ENCODE measurements at regions not wholly inside any gene's neighbourhood (a gene's known extent, or its start where the extent isn't known, plus 50 kb on each side); places are given as distances from the start of the nearest gene placed in this dataset.

DNA sequence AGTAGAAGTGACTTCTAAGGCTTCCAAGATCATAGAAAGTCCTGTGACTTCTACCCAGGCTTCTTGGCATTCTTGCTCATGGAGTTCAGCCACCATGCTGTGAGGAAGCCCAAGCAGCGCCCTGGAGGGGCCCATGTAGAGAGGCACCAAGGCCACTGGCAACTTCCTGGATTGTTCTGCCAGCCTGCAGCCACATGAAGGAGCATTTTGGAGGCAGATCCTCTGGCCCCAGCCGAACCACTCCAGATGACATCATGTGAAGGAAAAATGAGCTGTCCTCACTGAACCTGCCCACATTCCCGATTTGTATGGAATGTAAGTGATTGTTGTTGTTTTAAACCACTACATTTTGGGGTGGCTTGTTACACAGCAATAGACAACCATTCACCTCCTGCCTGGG is 51.5 kb upstream of the MNX1 start:
- H3K4me3 ChIP-seq (ENCODE audit: low read length), result no peak overlapping the region
- TF ChIP-seq, protein P1, sequence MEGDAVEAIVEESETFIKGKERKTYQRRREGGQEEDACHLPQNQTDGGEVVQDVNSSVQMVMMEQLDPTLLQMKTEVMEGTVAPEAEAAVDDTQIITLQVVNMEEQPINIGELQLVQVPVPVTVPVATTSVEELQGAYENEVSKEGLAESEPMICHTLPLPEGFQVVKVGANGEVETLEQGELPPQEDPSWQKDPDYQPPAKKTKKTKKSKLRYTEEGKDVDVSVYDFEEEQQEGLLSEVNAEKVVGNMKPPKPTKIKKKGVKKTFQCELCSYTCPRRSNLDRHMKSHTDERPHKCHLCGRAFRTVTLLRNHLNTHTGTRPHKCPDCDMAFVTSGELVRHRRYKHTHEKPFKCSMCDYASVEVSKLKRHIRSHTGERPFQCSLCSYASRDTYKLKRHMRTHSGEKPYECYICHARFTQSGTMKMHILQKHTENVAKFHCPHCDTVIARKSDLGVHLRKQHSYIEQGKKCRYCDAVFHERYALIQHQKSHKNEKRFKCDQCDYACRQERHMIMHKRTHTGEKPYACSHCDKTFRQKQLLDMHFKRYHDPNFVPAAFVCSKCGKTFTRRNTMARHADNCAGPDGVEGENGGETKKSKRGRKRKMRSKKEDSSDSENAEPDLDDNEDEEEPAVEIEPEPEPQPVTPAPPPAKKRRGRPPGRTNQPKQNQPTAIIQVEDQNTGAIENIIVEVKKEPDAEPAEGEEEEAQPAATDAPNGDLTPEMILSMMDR (conservative IDR thresholded peaks at IDR 0.05; ENCODE audit: low read length), result no peak
- no peak for DNase-seq (ENCODE audit: low read depth)

DNA sequence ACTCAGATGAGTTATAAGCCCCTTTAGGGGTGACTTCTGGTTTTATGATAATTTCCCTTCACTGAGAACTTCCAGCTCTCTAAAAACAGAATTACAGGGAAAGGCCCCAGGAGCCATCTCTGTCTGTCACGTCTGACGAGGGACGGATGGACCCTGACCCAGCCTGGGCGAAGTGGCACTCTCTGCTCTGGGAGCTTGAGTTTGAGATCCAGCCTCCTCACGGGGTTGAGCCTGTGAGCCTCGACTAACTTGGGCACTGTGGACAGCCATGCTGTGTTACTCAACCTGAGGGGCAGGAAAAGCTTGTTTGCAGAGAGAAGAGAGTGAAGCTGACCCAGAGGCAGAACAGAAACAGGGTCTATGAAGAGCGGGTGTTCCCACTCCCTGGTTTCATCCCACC is 54.6 kb upstream of the MNX1 start:
- no peak for DNase-seq (ENCODE audit: low read depth)
- H3K4me3 ChIP-seq (ENCODE audit: low read length), result no peak overlapping the region
- TF ChIP-seq, protein P1 (conservative IDR thresholded peaks at IDR 0.05; ENCODE audit: low read length), result no peak

DNA sequence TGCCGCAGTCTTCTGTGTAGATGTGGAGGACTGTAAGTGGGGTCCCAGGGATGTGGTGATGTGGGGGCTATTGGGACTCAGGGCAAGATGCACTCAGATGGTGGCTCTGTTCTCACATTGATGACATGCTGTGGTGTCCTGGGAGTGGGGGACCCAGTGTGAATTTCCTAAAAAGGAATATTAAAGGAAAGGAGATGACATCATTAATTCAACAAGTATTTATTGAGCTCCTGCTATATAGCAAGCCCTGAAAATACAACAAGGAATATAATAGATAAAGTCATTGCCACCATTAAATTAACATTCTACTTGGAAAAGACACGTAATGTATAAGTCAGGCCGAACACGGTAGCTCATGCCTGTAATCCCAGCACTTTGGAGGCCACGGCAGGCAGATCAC is 61.9 kb upstream of the MNX1 start:
- TF ChIP-seq, protein P1 (conservative IDR thresholded peaks at IDR 0.05; ENCODE audit: low read length), result no peak
- no peak overlapping the region for H3K4me3 ChIP-seq (ENCODE audit: low read length)
- DNase-seq (ENCODE audit: low read depth), result no peak

DNA sequence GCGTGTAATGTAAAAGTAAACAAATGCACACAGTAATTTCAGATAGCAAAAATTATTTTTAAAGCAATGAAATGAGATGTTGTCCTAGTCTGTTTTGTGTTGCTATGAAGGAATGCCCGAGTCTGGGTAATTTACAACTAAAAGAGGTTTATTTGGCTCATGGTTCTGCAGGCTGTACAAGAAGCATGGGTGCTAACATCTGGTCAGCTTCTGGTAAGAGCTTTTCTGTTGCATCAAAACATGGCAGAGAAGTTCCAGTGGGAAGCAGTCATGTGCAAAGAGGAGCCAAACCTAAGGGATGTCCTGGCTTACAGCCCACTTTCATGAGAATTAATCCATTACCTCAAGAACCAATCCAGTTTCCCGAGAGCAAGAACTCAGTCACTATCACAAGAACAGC is 62.9 kb upstream of the MNX1 start:
- TF ChIP-seq, protein P1 (conservative IDR thresholded peaks at IDR 0.05; ENCODE audit: low read length), result no peak
- peak; percentile 43 for DNase-seq (ENCODE audit: low read depth)
- H3K4me3 ChIP-seq (ENCODE audit: low read length), result no peak overlapping the region

DNA sequence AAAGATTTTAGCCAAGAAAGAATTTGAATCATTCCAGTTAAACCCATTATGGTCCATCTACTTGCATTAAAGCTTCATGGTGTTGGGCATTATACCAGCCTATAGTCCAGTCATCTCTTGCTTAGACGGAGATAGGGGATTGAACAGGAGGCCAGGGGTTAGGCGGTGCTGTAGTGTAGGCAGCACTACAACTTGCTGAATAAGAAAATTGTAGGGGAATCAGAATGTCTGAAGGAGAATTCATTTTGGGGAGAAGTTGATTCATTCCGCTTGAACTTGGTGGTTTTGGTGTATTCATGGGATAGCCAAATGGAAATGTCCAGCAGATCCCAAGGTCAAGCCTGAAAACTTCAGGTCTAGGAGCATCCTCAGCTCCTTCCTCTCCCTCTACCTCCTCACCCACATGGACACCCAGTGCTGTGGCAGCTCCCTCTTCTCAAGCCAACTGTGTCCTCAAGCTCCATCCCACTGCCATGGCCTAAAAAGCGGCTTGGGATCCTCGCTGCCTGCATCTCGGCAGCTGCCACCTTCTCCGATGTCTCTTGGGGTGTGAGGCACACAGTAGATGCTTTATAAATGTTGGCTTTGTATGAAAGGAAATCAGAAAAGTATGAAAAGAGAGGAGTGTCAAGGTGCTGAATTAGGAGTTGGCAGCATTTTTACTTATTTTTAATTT is 63.6 kb upstream of the MNX1 start:
- TF ChIP-seq, protein P1 (conservative IDR thresholded peaks at IDR 0.05; ENCODE audit: low read length), result no peak
- DNase-seq (ENCODE audit: low read depth), result no peak
- no peak overlapping the region for H3K4me3 ChIP-seq (ENCODE audit: low read length)

DNA sequence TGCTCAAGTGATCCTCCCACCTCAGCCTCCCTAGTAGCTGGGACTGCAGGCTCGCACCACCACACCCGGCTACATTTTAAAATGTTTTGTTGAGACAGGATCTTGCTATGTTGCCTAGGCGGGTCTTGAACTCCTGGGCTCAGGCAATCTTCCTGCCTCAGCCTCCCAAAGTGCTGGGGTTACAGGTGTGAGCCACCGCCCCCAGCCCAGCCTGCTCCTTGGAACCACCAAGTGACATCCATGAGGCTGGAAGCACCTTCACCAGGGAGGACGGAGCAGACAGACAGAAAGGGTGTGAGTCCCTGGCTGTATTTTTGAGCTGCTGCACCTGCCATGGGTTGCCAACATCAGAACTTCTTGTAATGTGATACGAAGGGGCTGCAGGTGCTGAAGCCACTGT is 62.3 kb upstream of the UBE3C start:
- TF ChIP-seq, protein P1 (conservative IDR thresholded peaks at IDR 0.05; ENCODE audit: low read length), result no peak
- no peak overlapping the region for H3K4me3 ChIP-seq (ENCODE audit: low read length)
- DNase-seq (ENCODE audit: low read depth), result no peak

DNA sequence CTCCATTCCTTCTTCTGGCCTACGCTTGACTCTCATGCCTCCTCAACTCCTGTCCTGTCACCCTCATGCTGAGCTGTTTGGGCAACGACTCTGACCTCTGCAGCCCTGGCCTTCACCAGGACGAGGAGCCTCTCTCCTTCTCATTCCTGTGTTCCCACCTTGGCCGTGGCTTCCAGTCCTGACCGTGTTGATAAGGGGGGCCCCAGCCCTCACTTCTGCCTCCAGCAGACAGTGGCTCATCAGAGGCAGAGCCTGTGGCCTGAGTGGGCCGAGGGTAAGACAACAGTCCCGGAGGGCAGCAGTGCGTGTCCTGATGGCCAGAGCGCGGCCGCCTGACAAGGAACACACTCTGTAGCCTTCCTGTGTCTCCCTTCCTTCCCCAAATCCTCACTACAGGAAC is 61.7 kb upstream of the UBE3C start:
- H3K4me3 ChIP-seq (ENCODE audit: low read length), result no peak overlapping the region
- TF ChIP-seq, protein P1 (conservative IDR thresholded peaks at IDR 0.05; ENCODE audit: low read length), result no peak
- no peak for DNase-seq (ENCODE audit: low read depth)

Data from AG10803 (cell line).